ENCODE measurements at regions not wholly inside any gene's neighbourhood (a gene's known extent, or its start where the extent isn't known, plus 50 kb on each side); places are given as distances from the start of the nearest gene placed in this dataset.

- H3K27ac ChIP-seq, result no peak overlapping the region
- 89% methylated on average over 3 of the region's 3 CpGs for WGBS (ENCODE audit: low lambda C conversion rate, missing lambda C conversion rate)
- H3K9me2 ChIP-seq (replicated peaks; ENCODE audit: insufficient read depth), result no peaks in the 10 kb centered on the region
- TF ChIP-seq EZH2 (IDR thresholded peaks at IDR 0.05; ENCODE audit: borderline replicate concordance) (no peak), EZH2phosphoT487 (IDR thresholded peaks at IDR 0.05; ENCODE audit: low read depth, severe bottlenecking, unreplicated experiment) (no peak), CTCF (IDR thresholded peaks at IDR 0.05; ENCODE audit: poor library complexity) (no peak)
- H3K4me1 ChIP-seq (ENCODE audit: insufficient read depth), result no peaks in the 10 kb centered on the region
- H3K4me3 ChIP-seq, result no peak overlapping the region
- no peaks in the 10 kb centered on the region for H3K36me3 ChIP-seq (replicated peaks; ENCODE audit: insufficient read depth, low read depth)
- DNase-seq (ENCODE audit: low spot score), result no peak
- H2AFZ ChIP-seq, result no peak overlapping the region
- no peaks in the 10 kb centered on the region for H3K27me3 ChIP-seq
- H4K20me1 ChIP-seq (ENCODE audit: insufficient read depth, poor library complexity, severe bottlenecking), result no peaks in the 10 kb centered on the region
- H3K9me3 ChIP-seq (ENCODE audit: low read depth), result no peaks in the 10 kb centered on the region
- H3K4me2 ChIP-seq, result no peak overlapping the region
- H3K79me2 ChIP-seq, result no peaks in the 10 kb centered on the region
Observed at GRCh38 chr15:61564785-61565184, 335.7 kb upstream of the RORA start.

- Histone ChIP-seq H3K4me2 (no peak overlapping the region), H3K27ac (no peak overlapping the region), H3K79me2 (no peaks in the 10 kb centered on the region), H3K4me1 (ENCODE audit: insufficient read depth) (no peaks in the 10 kb centered on the region), H2AFZ (no peak overlapping the region), H3K36me3 (replicated peaks; ENCODE audit: insufficient read depth, low read depth) (no peaks in the 10 kb centered on the region), H3K27me3 (no peaks in the 10 kb centered on the region), H3K9me2 (replicated peaks; ENCODE audit: insufficient read depth) (no peaks in the 10 kb centered on the region), H4K20me1 (ENCODE audit: insufficient read depth, poor library complexity, severe bottlenecking) (no peaks in the 10 kb centered on the region), H3K9me3 (ENCODE audit: low read depth) (no peaks in the 10 kb centered on the region), H3K4me3 (no peak overlapping the region)
- no peak for DNase-seq (ENCODE audit: low spot score)
- no peak for TF ChIP-seq EZH2 (IDR thresholded peaks at IDR 0.05; ENCODE audit: borderline replicate concordance)
- no peak for TF ChIP-seq CTCF (IDR thresholded peaks at IDR 0.05; ENCODE audit: poor library complexity)
- TF ChIP-seq EZH2phosphoT487 (IDR thresholded peaks at IDR 0.05; ENCODE audit: low read depth, severe bottlenecking, unreplicated experiment), result no peak
- 74% methylated on average over 6 of the region's 6 CpGs for WGBS (ENCODE audit: low lambda C conversion rate, missing lambda C conversion rate)
Observed at GRCh38 chr15:61558172-61559136, 329.4 kb upstream of the RORA start.

GRCh38 chr15:61556037-61556648 lies 327.0 kb upstream of the RORA start:
- Histone ChIP-seq H3K27me3 (no peaks in the 10 kb centered on the region), H3K4me1 (ENCODE audit: insufficient read depth) (no peaks in the 10 kb centered on the region), H3K4me2 (no peak overlapping the region), H3K79me2 (no peaks in the 10 kb centered on the region), H2AFZ (no peak overlapping the region), H3K9me3 (ENCODE audit: low read depth) (no peaks in the 10 kb centered on the region), H3K27ac (no peak overlapping the region), H4K20me1 (ENCODE audit: insufficient read depth, poor library complexity, severe bottlenecking) (no peaks in the 10 kb centered on the region), H3K36me3 (replicated peaks; ENCODE audit: insufficient read depth, low read depth) (no peaks in the 10 kb centered on the region), H3K9me2 (replicated peaks; ENCODE audit: insufficient read depth) (no peaks in the 10 kb centered on the region), H3K4me3 (no peak overlapping the region)
- WGBS (ENCODE audit: low lambda C conversion rate, missing lambda C conversion rate), result 66% methylated on average over 5 of the region's 5 CpGs
- TF ChIP-seq EZH2phosphoT487 (IDR thresholded peaks at IDR 0.05; ENCODE audit: low read depth, severe bottlenecking, unreplicated experiment) (no peak), CTCF (IDR thresholded peaks at IDR 0.05; ENCODE audit: poor library complexity) (no peak), EZH2 (IDR thresholded peaks at IDR 0.05; ENCODE audit: borderline replicate concordance) (no peak)
- no peak for DNase-seq (ENCODE audit: low spot score)
